ENCODE measurements at regions not wholly inside any gene's neighbourhood (a gene's known extent, or its start where the extent isn't known, plus 50 kb on each side); places are given as distances from the start of the nearest gene placed in this dataset.
A peak's percentile ranks its signal among the peaks of the same experiment; 100 is the strongest.

DNA sequence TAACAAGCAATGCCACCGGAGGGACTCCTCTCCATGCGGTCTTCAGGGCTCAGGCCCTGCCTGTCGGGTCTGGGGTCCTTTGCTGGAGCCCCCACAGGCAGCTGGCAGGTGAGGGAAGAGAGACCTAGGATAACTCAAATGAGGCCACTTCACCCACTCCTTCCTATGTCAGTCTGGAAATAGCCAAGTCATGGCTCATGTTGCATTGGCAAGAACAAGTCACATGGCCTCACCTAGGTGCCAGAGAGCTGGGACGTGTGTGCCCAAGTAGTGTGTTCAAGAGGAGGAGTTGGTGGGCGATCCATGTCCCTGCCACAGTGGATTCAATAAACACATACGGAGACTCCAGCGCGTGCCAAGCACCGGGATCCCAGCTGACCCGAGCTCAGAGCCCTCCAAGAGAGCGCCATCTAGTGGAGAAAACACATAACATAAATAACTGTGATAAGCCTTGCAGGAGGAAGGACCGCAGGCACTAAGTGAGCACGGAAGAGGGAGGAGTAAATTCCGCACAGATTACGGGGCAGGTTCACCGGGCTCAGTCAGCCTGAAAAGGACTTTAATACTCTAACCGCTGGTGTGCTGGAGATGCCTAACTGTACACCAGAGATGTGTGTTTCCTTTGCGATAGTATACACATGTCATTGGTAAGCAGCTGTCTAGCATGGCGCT lies 580.8 kb downstream of the CCDC171 start:
- DNase-seq (ENCODE audit: extremely low spot score) = peak; percentile 62
- POLR2A ChIA-PET = no interaction called here
- CTCF ChIA-PET = interaction anchor here (0.7 to 3.2 kb wide), 29 partner anchors 9 to 297 kb away, joined by 3 to 41 read pairs (median 5); no protein-coding TSS in a partner anchor
- TF ChIP-seq, protein P1, sequence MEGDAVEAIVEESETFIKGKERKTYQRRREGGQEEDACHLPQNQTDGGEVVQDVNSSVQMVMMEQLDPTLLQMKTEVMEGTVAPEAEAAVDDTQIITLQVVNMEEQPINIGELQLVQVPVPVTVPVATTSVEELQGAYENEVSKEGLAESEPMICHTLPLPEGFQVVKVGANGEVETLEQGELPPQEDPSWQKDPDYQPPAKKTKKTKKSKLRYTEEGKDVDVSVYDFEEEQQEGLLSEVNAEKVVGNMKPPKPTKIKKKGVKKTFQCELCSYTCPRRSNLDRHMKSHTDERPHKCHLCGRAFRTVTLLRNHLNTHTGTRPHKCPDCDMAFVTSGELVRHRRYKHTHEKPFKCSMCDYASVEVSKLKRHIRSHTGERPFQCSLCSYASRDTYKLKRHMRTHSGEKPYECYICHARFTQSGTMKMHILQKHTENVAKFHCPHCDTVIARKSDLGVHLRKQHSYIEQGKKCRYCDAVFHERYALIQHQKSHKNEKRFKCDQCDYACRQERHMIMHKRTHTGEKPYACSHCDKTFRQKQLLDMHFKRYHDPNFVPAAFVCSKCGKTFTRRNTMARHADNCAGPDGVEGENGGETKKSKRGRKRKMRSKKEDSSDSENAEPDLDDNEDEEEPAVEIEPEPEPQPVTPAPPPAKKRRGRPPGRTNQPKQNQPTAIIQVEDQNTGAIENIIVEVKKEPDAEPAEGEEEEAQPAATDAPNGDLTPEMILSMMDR (IDR thresholded peaks at IDR 0.05; ENCODE audit: control extremely low read depth, extremely low read depth, low read depth, missing control alignments) = peak; percentile 54

DNA sequence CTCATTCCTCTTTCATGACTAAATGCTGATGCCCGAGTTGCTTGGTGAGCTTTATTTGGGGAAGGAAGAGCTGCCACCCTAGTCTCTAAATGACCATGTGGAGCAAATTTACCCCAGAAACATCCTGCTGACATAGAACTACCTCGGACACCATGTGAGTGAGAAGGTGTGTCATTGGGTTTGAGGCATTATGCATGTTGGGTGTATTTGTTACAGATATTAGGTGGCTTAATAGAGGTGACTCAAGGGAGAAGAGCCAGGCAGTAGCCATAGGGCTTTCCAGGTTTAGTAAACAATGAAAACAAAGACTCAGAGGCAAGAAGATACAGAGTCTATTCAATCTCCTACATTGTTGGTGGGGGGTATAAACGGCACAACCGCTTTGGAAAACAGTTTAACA lies 581.5 kb downstream of the CCDC171 start:
- POLR2A ChIA-PET = no interaction called here
- TF ChIP-seq, protein P1 (IDR thresholded peaks at IDR 0.05; ENCODE audit: control extremely low read depth, extremely low read depth, low read depth, missing control alignments) = no peak
- CTCF ChIA-PET = interaction anchor here (0.7 to 3.2 kb wide), 25 partner anchors 9 to 297 kb away, joined by 3 to 41 read pairs (median 7); no protein-coding TSS in a partner anchor
- DNase-seq (ENCODE audit: extremely low spot score) = no peak

- no peak for DNase-seq (ENCODE audit: extremely low spot score)
- CTCF ChIA-PET = interaction anchor here (1.0 to 2.3 kb wide), 4 partner anchors 9 to 263 kb away, joined by 4 to 11 read pairs (median 6); no protein-coding TSS in a partner anchor
- POLR2A ChIA-PET = no interaction called here
- TF ChIP-seq, protein P1 (IDR thresholded peaks at IDR 0.05; ENCODE audit: control extremely low read depth, extremely low read depth, low read depth, missing control alignments) = no peak
Measured at GRCh38 chr9:16135968-16136367, 583.1 kb downstream of the CCDC171 start.

- ChIA-PET CTCF (interaction anchor here (0.9 to 2.3 kb wide), 5 partner anchors 9 to 264 kb away, joined by 3 to 11 read pairs (median 4); no protein-coding TSS in a partner anchor), POLR2A (no interaction called here)
- DNase-seq (ENCODE audit: extremely low spot score) = no peak
- TF ChIP-seq, protein P1 (IDR thresholded peaks at IDR 0.05; ENCODE audit: control extremely low read depth, extremely low read depth, low read depth, missing control alignments) = no peak
Measured at GRCh38 chr9:16136451-16136850, 583.6 kb downstream of the CCDC171 start.

DNA sequence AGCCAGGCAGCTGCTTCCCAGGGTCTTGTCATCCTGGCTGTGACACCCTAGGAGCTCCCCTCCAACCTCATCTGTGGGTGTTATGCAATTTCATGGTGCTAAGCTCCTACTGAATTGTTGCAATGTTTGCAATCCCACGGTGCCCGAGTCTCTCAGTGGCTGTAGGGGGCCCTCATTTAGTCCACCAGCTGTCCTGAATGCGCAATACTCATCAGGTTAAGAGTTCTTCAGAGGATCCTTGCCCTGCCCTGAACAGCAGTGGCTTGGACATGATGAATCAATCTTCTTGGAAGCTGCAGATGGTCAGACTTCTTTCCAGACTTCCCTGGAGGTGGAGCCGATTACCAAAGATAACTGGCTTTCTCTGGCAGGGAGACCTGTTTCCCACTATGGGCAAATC lies 584.1 kb downstream of the CCDC171 start:
- DNase-seq (ENCODE audit: extremely low spot score) = no peak
- POLR2A ChIA-PET = no interaction called here
- CTCF ChIA-PET = interaction anchor here (0.9 to 2.3 kb wide), 4 partner anchors 18 to 264 kb away, joined by 3 to 11 read pairs (median 4); no protein-coding TSS in a partner anchor
- TF ChIP-seq, protein P1 (IDR thresholded peaks at IDR 0.05; ENCODE audit: control extremely low read depth, extremely low read depth, low read depth, missing control alignments) = no peak

DNA sequence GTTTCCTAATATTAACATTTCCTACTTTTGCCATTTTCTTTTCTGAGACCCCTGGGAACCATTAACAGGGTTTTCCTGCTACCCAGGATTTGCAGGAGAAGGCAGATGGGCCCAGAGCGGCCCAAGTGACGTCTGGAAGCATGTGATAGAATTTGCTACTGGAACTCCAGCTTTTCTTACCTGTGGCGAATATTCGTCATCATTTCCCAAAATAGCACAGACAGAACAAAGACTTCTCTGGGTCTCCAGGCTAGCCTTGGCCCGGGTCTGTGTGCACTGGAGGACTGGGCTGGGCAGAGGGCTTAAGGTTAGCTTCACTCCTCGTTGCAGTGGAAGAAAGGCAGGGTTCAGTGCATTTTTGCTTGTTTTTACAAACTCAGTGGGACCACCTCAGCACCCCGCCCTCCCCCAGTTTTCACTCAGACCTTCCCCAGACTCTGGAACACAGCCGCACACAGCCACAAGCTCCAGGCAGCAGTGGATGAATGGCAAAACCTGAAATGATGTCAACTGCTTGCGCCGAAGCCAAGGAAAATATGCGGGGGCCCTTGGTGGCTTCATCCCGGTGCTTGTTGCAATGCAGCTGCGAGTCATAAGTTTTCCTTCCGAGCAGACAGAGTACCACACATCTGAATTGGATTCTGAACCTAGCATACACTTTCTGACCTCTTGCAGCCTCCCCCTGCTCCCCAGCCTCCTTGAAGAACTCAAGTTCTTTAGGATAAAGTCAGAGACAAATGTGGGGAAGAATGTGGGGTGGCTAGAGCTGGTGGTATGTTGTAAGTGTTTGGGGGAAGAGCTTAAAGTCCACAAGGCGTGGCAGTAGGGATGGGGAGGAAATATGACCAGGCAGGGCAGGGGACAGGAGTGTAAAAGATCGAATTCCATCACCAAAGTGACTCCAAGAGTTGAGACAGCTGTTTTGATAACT lies 586.0 kb downstream of the CCDC171 start:
- TF ChIP-seq, protein P1 (IDR thresholded peaks at IDR 0.05; ENCODE audit: control extremely low read depth, extremely low read depth, low read depth, missing control alignments) = no peak
- ChIA-PET CTCF (interaction anchor here (1.0 to 1.9 kb wide), 6 partner anchors 11 to 266 kb away, joined by 3 to 4 read pairs (median 3); no protein-coding TSS in a partner anchor), POLR2A (no interaction called here)
- DNase-seq (ENCODE audit: extremely low spot score) = no peak

Data from GM10248 (cell line).